DOHH2 (cell line): ENCODE measurements at regions not wholly inside any gene's neighbourhood (a gene's known extent, or its start where the extent isn't known, plus 50 kb on each side); places are given as distances from the start of the nearest gene placed in this dataset.

ENCODE experiments used
- H3F3A ChIP-seq: fragments of 200-600 bp; sonication (generic), shearing (Covaris generic); 2 replicates; pipeline ENCODE4 v1.6.0; 2016; ENCODE audit warnings: antibody characterized with exemption, mild to moderate bottlenecking; ENCODE audit not compliant: control insufficient read depth, insufficient read depth
- H3K27ac ChIP-seq: fragments of 200-600 bp; sonication (generic); 2 replicates; pipeline ENCODE4 v1.5.1; 2014; ENCODE audit warnings: low read depth, mild to moderate bottlenecking, low read length, moderate library complexity
- H3K27me3 ChIP-seq: fragments of 200-600 bp; sonication (generic); 2 replicates; pipeline ENCODE4 v1.6.1; 2014; ENCODE audit warnings: mild to moderate bottlenecking, low read length, mixed read lengths; ENCODE audit not compliant: control insufficient read depth
- H3K36me3 ChIP-seq: fragments of 200-600 bp; sonication (generic); 2 replicates; pipeline ENCODE4 v1.6.1; 2014; ENCODE audit warnings: mild to moderate bottlenecking, low read length, moderate library complexity, mixed read lengths; ENCODE audit not compliant: control insufficient read depth
- H3K4me1 ChIP-seq: fragments of 200-600 bp; sonication (generic); 2 replicates; pipeline ENCODE4 v1.6.1; 2014; ENCODE audit warnings: mild to moderate bottlenecking, low read length, mixed read lengths; ENCODE audit not compliant: control insufficient read depth
- H3K4me2 ChIP-seq: fragments of 200-600 bp; sonication (generic); 2 replicates; pipeline ENCODE4 v1.6.0; 2014; ENCODE audit warnings: mild to moderate bottlenecking, low read length, moderate library complexity
- H3K4me3 ChIP-seq: fragments of 200-600 bp; sonication (generic); 2 replicates; pipeline ENCODE4 v1.5.1; 2014; ENCODE audit warnings: mild to moderate bottlenecking, low read length, mixed read lengths
- H3K79me2 ChIP-seq: fragments of 200-600 bp; sonication (generic); 2 replicates; pipeline ENCODE4 v1.6.1; 2014; ENCODE audit warnings: mild to moderate bottlenecking, low read length, mixed read lengths; ENCODE audit not compliant: control insufficient read depth
- H3K9me2 ChIP-seq: fragments of 200-600 bp; sonication (generic); replicated peaks from 2 replicates; pipeline ENCODE4 v1.6.1; 2014; ENCODE audit warnings: mild to moderate bottlenecking, low read length, mixed read lengths; ENCODE audit not compliant: control insufficient read depth
- H3K9me3 ChIP-seq: fragments of 200-600 bp; sonication (generic); 2 replicates; pipeline ENCODE4 v1.6.1; 2014; ENCODE audit warnings: antibody characterized with exemption, low read length, mixed read lengths; ENCODE audit not compliant: control insufficient read depth, insufficient read depth
- H4K20me1 ChIP-seq: fragments of 200-600 bp; sonication (generic); 2 replicates; pipeline ENCODE4 v1.6.0; 2014; ENCODE audit warnings: low read depth, mild to moderate bottlenecking, antibody characterized with exemption, low read length, moderate library complexity; ENCODE audit not compliant: control insufficient read depth, insufficient read depth
- EZH2phosphoT487 ChIP-seq: fragments of 200-600 bp; sonication (generic); IDR thresholded peaks from 2 replicates; pipeline ENCODE4 v1.6.1; 2017; ENCODE audit warnings: borderline replicate concordance, mild to moderate bottlenecking, antibody characterized with exemption, low read length, moderate library complexity, mixed read lengths
- TF ChIP-seq, protein P1 (sequence below): fragments of 200-600 bp; sonication (generic); IDR thresholded peaks from one replicate; pipeline ENCODE4 v1.5.1; 2014; ENCODE audit warnings: antibody characterized with exemption, mild to moderate bottlenecking, low read depth, low read length; ENCODE audit not compliant: poor library complexity, severe bottlenecking

DNA sequence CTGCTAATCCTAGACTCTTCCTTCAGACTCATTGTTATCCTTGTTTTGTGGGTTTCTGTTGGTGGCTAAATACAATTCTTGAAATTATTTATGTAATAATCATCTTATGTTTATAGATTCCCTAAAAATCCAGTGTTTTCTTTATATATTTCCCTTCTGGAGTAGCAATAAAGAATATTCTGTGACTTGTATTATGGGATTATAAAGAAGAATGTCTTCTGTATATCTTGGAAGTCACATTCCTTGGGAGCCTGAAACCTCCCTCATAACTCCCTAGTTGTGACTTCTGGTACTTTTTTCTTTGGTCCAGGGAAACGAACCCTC lies 356.1 kb downstream of the TMEM167A start:
- no peaks in the 10 kb centered on the region for H4K20me1 ChIP-seq
- H3K79me2 ChIP-seq = no peaks in the 10 kb centered on the region
- TF ChIP-seq, protein P1, sequence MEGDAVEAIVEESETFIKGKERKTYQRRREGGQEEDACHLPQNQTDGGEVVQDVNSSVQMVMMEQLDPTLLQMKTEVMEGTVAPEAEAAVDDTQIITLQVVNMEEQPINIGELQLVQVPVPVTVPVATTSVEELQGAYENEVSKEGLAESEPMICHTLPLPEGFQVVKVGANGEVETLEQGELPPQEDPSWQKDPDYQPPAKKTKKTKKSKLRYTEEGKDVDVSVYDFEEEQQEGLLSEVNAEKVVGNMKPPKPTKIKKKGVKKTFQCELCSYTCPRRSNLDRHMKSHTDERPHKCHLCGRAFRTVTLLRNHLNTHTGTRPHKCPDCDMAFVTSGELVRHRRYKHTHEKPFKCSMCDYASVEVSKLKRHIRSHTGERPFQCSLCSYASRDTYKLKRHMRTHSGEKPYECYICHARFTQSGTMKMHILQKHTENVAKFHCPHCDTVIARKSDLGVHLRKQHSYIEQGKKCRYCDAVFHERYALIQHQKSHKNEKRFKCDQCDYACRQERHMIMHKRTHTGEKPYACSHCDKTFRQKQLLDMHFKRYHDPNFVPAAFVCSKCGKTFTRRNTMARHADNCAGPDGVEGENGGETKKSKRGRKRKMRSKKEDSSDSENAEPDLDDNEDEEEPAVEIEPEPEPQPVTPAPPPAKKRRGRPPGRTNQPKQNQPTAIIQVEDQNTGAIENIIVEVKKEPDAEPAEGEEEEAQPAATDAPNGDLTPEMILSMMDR = no peak
- no peak for TF ChIP-seq EZH2phosphoT487
- no peak overlapping the region for H3K4me2 ChIP-seq
- H3K27me3 ChIP-seq = no peaks in the 10 kb centered on the region
- no peaks in the 10 kb centered on the region for H3K9me3 ChIP-seq
- no peaks in the 10 kb centered on the region for H3K36me3 ChIP-seq
- H3K4me1 ChIP-seq = no peaks in the 10 kb centered on the region
- H3K4me3 ChIP-seq = no peak overlapping the region
- H3F3A ChIP-seq = no peaks in the 10 kb centered on the region
- no peak overlapping the region for H3K27ac ChIP-seq
- no peaks in the 10 kb centered on the region for H3K9me2 ChIP-seq

DNA sequence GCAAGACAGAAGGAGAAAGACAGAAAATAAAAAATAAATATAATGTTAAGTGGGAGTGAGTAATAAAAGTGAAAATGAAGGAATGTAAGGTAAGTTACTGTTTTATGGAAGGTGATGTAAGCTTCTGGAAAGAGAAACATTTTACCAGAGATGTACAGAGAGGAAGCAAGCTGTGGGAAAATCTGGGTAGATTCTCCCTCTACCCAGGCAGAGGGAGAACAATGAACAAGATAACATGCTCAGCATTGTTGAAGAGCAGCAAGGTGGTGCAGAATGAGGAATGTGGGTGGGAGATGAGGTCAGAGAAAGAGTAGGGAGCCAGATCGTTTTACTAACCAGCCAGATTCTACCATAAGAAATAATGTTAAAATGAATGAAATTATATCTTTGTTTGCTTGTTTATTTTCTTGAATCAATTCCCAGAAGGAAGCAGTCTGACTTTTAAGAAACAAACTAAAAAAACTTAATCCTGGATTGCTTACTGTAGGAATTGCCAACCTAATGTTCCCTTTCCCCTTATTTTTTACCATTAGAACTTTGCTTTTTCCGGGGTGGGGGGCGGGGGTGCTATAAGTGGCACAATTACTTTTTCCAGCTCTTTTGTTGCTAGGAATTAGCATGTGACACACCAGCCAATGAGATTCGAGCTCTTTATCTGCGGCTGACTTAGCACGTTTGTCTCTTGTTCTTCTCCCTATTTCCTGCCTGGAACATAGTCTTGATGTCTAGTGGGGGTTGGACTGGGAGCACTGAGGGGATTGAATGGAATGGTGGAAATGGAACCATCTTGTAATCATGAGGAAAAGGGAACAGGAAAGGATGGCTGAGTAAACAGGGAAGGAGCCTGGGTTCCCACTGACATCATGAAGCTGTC lies 356.7 kb downstream of the TMEM167A start:
- H3K4me3 ChIP-seq = no peak overlapping the region
- no peaks in the 10 kb centered on the region for H3K9me2 ChIP-seq
- H3K27ac ChIP-seq = no peak overlapping the region
- H3K27me3 ChIP-seq = no peaks in the 10 kb centered on the region
- H3F3A ChIP-seq = no peaks in the 10 kb centered on the region
- TF ChIP-seq, protein P1 = no peak
- TF ChIP-seq EZH2phosphoT487 = no peak
- no peaks in the 10 kb centered on the region for H3K4me1 ChIP-seq
- H3K79me2 ChIP-seq = no peaks in the 10 kb centered on the region
- H3K36me3 ChIP-seq = no peaks in the 10 kb centered on the region
- no peak overlapping the region for H3K4me2 ChIP-seq
- H4K20me1 ChIP-seq = no peaks in the 10 kb centered on the region
- no peaks in the 10 kb centered on the region for H3K9me3 ChIP-seq

DNA sequence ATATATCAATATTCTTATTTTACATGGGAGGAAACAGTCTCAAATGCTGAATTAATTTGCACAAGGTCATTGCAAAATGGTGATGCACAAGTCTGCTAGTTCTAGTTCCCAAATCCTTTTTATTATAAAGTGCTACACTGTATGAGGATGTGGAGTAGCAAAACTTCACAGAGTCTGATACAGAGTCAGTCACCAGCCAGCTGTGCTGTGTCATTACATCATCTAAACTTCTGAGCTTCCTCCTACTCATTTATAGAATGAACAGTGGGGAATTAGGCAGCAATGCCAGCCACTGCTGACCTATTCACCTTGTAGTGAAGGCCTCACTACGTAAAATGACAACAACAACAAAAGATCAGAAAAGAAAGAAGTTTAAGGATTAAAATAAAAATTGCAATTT lies 357.8 kb downstream of the TMEM167A start:
- TF ChIP-seq EZH2phosphoT487 = no peak
- TF ChIP-seq, protein P1 = no peak
- Histone ChIP-seq H3K4me3 (no peak overlapping the region), H3K27me3 (no peaks in the 10 kb centered on the region), H3K4me1 (no peaks in the 10 kb centered on the region), H3K4me2 (no peak overlapping the region), H3K36me3 (no peaks in the 10 kb centered on the region), H3K27ac (no peak overlapping the region), H3K79me2 (no peaks in the 10 kb centered on the region), H3K9me2 (no peaks in the 10 kb centered on the region), H3K9me3 (no peaks in the 10 kb centered on the region), H3F3A (no peaks in the 10 kb centered on the region), H4K20me1 (no peaks in the 10 kb centered on the region)
